H1 (cell line): ENCODE measurements at regions not wholly inside any gene's neighbourhood (a gene's known extent, or its start where the extent isn't known, plus 50 kb on each side); places are given as distances from the start of the nearest gene placed in this dataset.

ENCODE experiments used
- CTCF ChIA-PET: fragments of 300-600 bp; sonication (Branson Sonifier 250); formaldehyde crosslinking; loops from one replicate; lab custom pipeline; 2021; ENCODE audit not compliant: partially characterized antibody; lab: Charles Lee
- POLR2A ChIA-PET: fragments of 300-600 bp; sonication (Branson Sonifier 250); formaldehyde crosslinking; loops from one replicate; lab custom pipeline; 2021; ENCODE audit warnings: inconsistent platforms; ENCODE audit not compliant: partially characterized antibody; lab: Charles Lee
- DNase-seq, 2 experiments: peaks; one replicate each; pipeline versions ENCODE4 v3.0.0 to v3.0.0-alpha.2; 2010 to 2022; ENCODE audit warnings: low spot score in 2 of 2, low read depth in 1 of 2, mixed read lengths in 1 of 2
- FAIRE-seq: peaks from 2 replicates; lab custom pipeline; 2011; peaks lifted over from hg19 to GRCh38; lab: Jason Lieb, UNC
- H2AFZ ChIP-seq: 2 replicates; pipeline ENCODE4 v1.8.1; 2012; ENCODE audit warnings: low read length, inconsistent platforms
- H2AK5ac ChIP-seq: 2 replicates; pipeline ENCODE4 v1.6.1; 2013; ENCODE audit warnings: low read depth, low read length
- H2BK120ac ChIP-seq: replicated peaks from 2 replicates; pipeline ENCODE3; 2013; ENCODE audit warnings: low read depth, low read length, inconsistent platforms
- H2BK12ac ChIP-seq: 2 replicates; pipeline ENCODE4 v1.6.1; 2013; ENCODE audit warnings: low read depth, low read length
- H2BK15ac ChIP-seq: 2 replicates; pipeline ENCODE4 v1.6.1; 2013; ENCODE audit warnings: low read length
- H2BK20ac ChIP-seq: 2 replicates; pipeline ENCODE4 v1.6.1; 2013; ENCODE audit warnings: low read length
- H2BK5ac ChIP-seq: 2 replicates; pipeline ENCODE4 v1.6.1; 2013; ENCODE audit warnings: low read depth, low read length
- H3K14ac ChIP-seq: 2 replicates; pipeline ENCODE4 v1.6.1; 2013; ENCODE audit warnings: inconsistent platforms; ENCODE audit not compliant: insufficient read length
- H3K18ac ChIP-seq: 2 replicates; pipeline ENCODE4 v1.6.1; 2013; ENCODE audit warnings: low read length; ENCODE audit errors: extremely low read depth
- H3K23ac ChIP-seq: 2 replicates; pipeline ENCODE4 v1.6.1; 2013; ENCODE audit warnings: inconsistent platforms; ENCODE audit not compliant: insufficient read length
- H3K23me2 ChIP-seq: 2 replicates; pipeline ENCODE4 v1.6.1; 2013; ENCODE audit warnings: low read depth, low read length
- H3K27ac ChIP-seq: 2 replicates; pipeline ENCODE4 v1.6.1; 2011; ENCODE audit warnings: low read depth, low read length, inconsistent platforms
- H3K27me3 ChIP-seq, 4 experiments: replicated peaks in 1 of 4; 1 replicate in 1 of 4; 2 replicates in 3 of 4; pipeline versions ENCODE4 v1.6.1 to v1.8.1; 2011 to 2013; ENCODE audit warnings: low read length in 3 of 4, mild to moderate bottlenecking in 3 of 4, inconsistent platforms in 2 of 4, mixed read lengths in 2 of 4, moderate library complexity in 1 of 4; ENCODE audit not compliant: control insufficient read depth in 3 of 4, insufficient read depth in 3 of 4; ENCODE audit errors: extremely low read depth in 1 of 4
- H3K36me3 ChIP-seq, 4 experiments: 2 replicates each; pipeline versions ENCODE4 v1.6.1 to v1.8.1; 2011 to 2013; ENCODE audit warnings: mild to moderate bottlenecking in 4 of 4, low read length in 3 of 4, moderate library complexity in 2 of 4, control low read depth in 1 of 4, inconsistent platforms in 1 of 4; ENCODE audit not compliant: insufficient read depth in 4 of 4, control insufficient read depth in 2 of 4
- H3K4ac ChIP-seq: replicated peaks from 2 replicates; pipeline ENCODE3; 2013; ENCODE audit warnings: low read length, low read depth, mixed read lengths, inconsistent platforms; ENCODE audit not compliant: insufficient read length
- H3K4me1 ChIP-seq, 4 experiments: replicated peaks in 1 of 4; 1 replicate in 1 of 4; 2 replicates in 3 of 4; pipeline versions ENCODE4 v1.6.1 to v1.8.1; 2011 to 2013; ENCODE audit warnings: low read length in 3 of 4, inconsistent platforms in 2 of 4, mixed read lengths in 1 of 4; ENCODE audit not compliant: insufficient read depth in 4 of 4, control insufficient read depth in 3 of 4
- H3K4me2 ChIP-seq, 2 experiments: 2 replicates each; pipeline versions ENCODE4 v1.6.1 to v1.8.1; 2011 to 2013; ENCODE audit warnings: low read depth in 2 of 2, low read length in 2 of 2, control low read depth in 1 of 2, inconsistent platforms in 1 of 2, mild to moderate bottlenecking in 1 of 2; ENCODE audit not compliant: insufficient read depth in 1 of 2
- H3K4me3 ChIP-seq, 4 experiments: fragments of 200-600, 300-600 bp in 1 of 4; sonication (generic), shearing (Covaris generic), sonication (Bioruptor Twin) in 1 of 4; 2 replicates each; pipeline versions ENCODE4 v1.5.1 to v1.8.1; 2011 to 2016; ENCODE audit warnings: low read length in 4 of 4, low read depth in 3 of 4, control low read depth in 2 of 4, inconsistent platforms in 2 of 4, mild to moderate bottlenecking in 2 of 4, mixed read lengths in 1 of 4, moderate library complexity in 1 of 4; ENCODE audit not compliant: insufficient read depth in 2 of 4; ENCODE audit errors: extremely low read depth in 1 of 4
- H3K56ac ChIP-seq: replicated peaks from 2 replicates; pipeline ENCODE3; 2013; ENCODE audit warnings: low read depth, mild to moderate bottlenecking, mixed read lengths, low read length, inconsistent platforms; ENCODE audit not compliant: insufficient read length
- H3K79me1 ChIP-seq: 2 replicates; pipeline ENCODE4 v1.6.1; 2013; ENCODE audit warnings: low read depth, low read length, control low read depth
- H3K79me2 ChIP-seq, 2 experiments: 2 replicates each; pipeline versions ENCODE4 v1.6.1 to v1.8.1; 2012 to 2013; ENCODE audit warnings: low read length in 2 of 2, mild to moderate bottlenecking in 2 of 2, inconsistent platforms in 1 of 2; ENCODE audit not compliant: insufficient read depth in 2 of 2, control insufficient read depth in 1 of 2
- H3K9ac ChIP-seq, 4 experiments: replicated peaks in 1 of 4; 1 replicate in 1 of 4; 2 replicates in 3 of 4; pipeline versions ENCODE4 v1.6.1 to v1.8.1; 2011 to 2013; ENCODE audit warnings: low read depth in 3 of 4, low read length in 3 of 4, control low read depth in 2 of 4, mild to moderate bottlenecking in 2 of 4, moderate library complexity in 2 of 4, inconsistent platforms in 1 of 4; ENCODE audit errors: extremely low read depth in 1 of 4
- H3K9me3 ChIP-seq, 2 experiments: 2 replicates each; pipeline versions ENCODE4 v1.6.1 to v1.8.1; 2012 to 2013; ENCODE audit warnings: mild to moderate bottlenecking in 2 of 2, moderate library complexity in 2 of 2, control low read depth in 1 of 2, inconsistent platforms in 1 of 2, low read depth in 1 of 2, low read length in 1 of 2, mixed read lengths in 1 of 2; ENCODE audit not compliant: insufficient read depth in 2 of 2
- H4K20me1 ChIP-seq, 2 experiments: replicated peaks in 1 of 2; 2 replicates each; pipeline versions ENCODE3 to v1.8.1; 2011 to 2013; ENCODE audit warnings: inconsistent platforms in 2 of 2, low read length in 2 of 2, mild to moderate bottlenecking in 1 of 2; ENCODE audit not compliant: insufficient read depth in 2 of 2, control insufficient read depth in 1 of 2
- H4K5ac ChIP-seq: 2 replicates; pipeline ENCODE4 v1.6.1; 2013; ENCODE audit warnings: low read length, low read depth, mixed read lengths, inconsistent platforms; ENCODE audit not compliant: insufficient read length
- H4K8ac ChIP-seq: 2 replicates; pipeline ENCODE4 v1.8.0; 2013; ENCODE audit warnings: mild to moderate bottlenecking, moderate library complexity, low read length, inconsistent platforms; ENCODE audit not compliant: insufficient read depth; ENCODE audit errors: extremely low read depth
- H4K91ac ChIP-seq: replicated peaks from 2 replicates; pipeline ENCODE3; 2013; ENCODE audit warnings: low read length, mixed read lengths, inconsistent platforms; ENCODE audit not compliant: insufficient read length
- MAFK ChIP-seq: IDR thresholded peaks from 2 replicates; pipeline ENCODE4 v1.6.1; 2012; ENCODE audit warnings: low read depth, mild to moderate bottlenecking, improper control_type of control experiment, low read length
- POLR2A ChIP-seq, 2 experiments: IDR thresholded peaks; 1 replicate in 1 of 2; 2 replicates in 1 of 2; pipeline ENCODE4 v1.6.1; 2011; ENCODE audit warnings: low read depth in 2 of 2, low read length in 2 of 2, mild to moderate bottlenecking in 2 of 2; ENCODE audit errors: control extremely low read depth in 1 of 2
- TEAD4 ChIP-seq: IDR thresholded peaks from 2 replicates; pipeline ENCODE4 v1.6.1; 2012; ENCODE audit warnings: low read depth, low read length, inconsistent platforms, mixed read lengths
- WGBS, 2 experiments: shearing (Covaris generic) in 1 of 2; methylation state at CpG; one replicate each; pipeline versions ENCODE4 v1.1.6 to v1.1.7; 2013 to 2015; ENCODE audit warnings: low lambda C conversion rate in 2 of 2, mixed read lengths in 2 of 2, inconsistent platforms in 1 of 2, low coverage in 1 of 2, missing lambda C conversion rate in 1 of 2; ENCODE audit not compliant: insufficient replicate concordance in 2 of 2, insufficient coverage in 1 of 2, insufficient read length in 1 of 2; ENCODE audit errors: extremely low coverage in 1 of 2, missing lambda C conversion rate in 1 of 2; 5-methylcytosine and 5-hydroxymethylcytosine counted together

GRCh38 chr7:21077602-21078001 lies 290.9 kb upstream of the SP8 start:
- no peaks in the 10 kb centered on the region for H3K36me3 ChIP-seq
- no peak overlapping the region for H3K4me2 ChIP-seq
- H3K18ac ChIP-seq = no peak overlapping the region
- no peaks in the 10 kb centered on the region for H3K9me3 ChIP-seq
- no peak overlapping the region for H3K4ac ChIP-seq
- H4K91ac ChIP-seq = no peak overlapping the region
- no peak overlapping the region for H3K23ac ChIP-seq
- H2AFZ ChIP-seq = no peak overlapping the region
- DNase-seq (no peak), FAIRE-seq (no peak)
- no peaks in the 10 kb centered on the region for H3K79me1 ChIP-seq
- WGBS, 2 experiments = 78% methylated on average over 5 of the region's 5 CpGs; no CpG with 5 or more reads in 1 of the 2 experiments
- H4K8ac ChIP-seq = no peak overlapping the region
- no peak overlapping the region for H3K14ac ChIP-seq
- ChIA-PET POLR2A (interaction anchor here (0.7 kb wide), 1 partner anchor 11 kb away, joined by 3 read pairs; no protein-coding TSS in a partner anchor), CTCF (interaction anchor here (0.6 to 1.4 kb wide), 7 partner anchors 8 to 238 kb away, joined by 3 to 5 read pairs (median 3); no protein-coding TSS in a partner anchor)
- peaks cover 0 to 19% (median 6%) of the 10 kb centered on the region in 4 experiments; a peak in 4 of 7 replicates for H3K4me1 ChIP-seq
- H3K27me3 ChIP-seq = no peaks in the 10 kb centered on the region
- no peaks in the 10 kb centered on the region for H4K20me1 ChIP-seq
- no peak overlapping the region for H3K9ac ChIP-seq
- TF ChIP-seq TEAD4 (no peak), MAFK (no peak), POLR2A (IDR thresholded peaks at IDR 0.05; ENCODE audit: control extremely low read depth in 1 of 2, low read depth in 2 of 2, low read length in 2 of 2) (no peak)
- H2BK20ac ChIP-seq = no peak overlapping the region
- H2AK5ac ChIP-seq = no peak overlapping the region
- H4K5ac ChIP-seq = no peak overlapping the region
- no peak overlapping the region for H3K4me3 ChIP-seq
- H2BK120ac ChIP-seq = no peak overlapping the region
- no peak overlapping the region for H2BK12ac ChIP-seq
- no peaks in the 10 kb centered on the region for H3K79me2 ChIP-seq
- H3K27ac ChIP-seq = no peak overlapping the region
- no peak overlapping the region for H3K56ac ChIP-seq
- no peak overlapping the region for H2BK15ac ChIP-seq
- no peak overlapping the region for H2BK5ac ChIP-seq
- H3K23me2 ChIP-seq = no peaks in the 10 kb centered on the region; the same call in 1 of the 2 replicates
